RKO (cell line): ENCODE measurements at regions not wholly inside any gene's neighbourhood (a gene's known extent, or its start where the extent isn't known, plus 50 kb on each side); places are given as distances from the start of the nearest gene placed in this dataset.
A peak's percentile ranks its signal among the peaks of the same experiment; 100 is the strongest.
"Not testable (repeated sequence)": the region's sequence is repeated elsewhere in the genome, so short reads cannot be mapped to it uniquely, and the experiment has no call there.

ENCODE experiments used
- DNase-seq: peaks from one replicate; pipeline ENCODE4 v3.0.0-alpha.2; 2016; ENCODE audit warnings: low spot score

GRCh38 chr13:47892374-47892773, 108.7 kb downstream of the SUCLA2 start:
- DNase-seq, result no peak

GRCh38 chr13:47890146-47890814, 110.8 kb downstream of the SUCLA2 start:
- DNase-seq, result no peak

GRCh38 chr13:47886314-47886713, 114.8 kb downstream of the SUCLA2 start:
- no peak for DNase-seq

GRCh38 chr13:47875201-47875600, 125.9 kb downstream of the SUCLA2 start:
- no peak for DNase-seq

GRCh38 chr13:47873987-47874386, 127.1 kb downstream of the SUCLA2 start:
- DNase-seq, result not testable (repeated sequence)

GRCh38 chr13:47873319-47873718, 127.8 kb downstream of the SUCLA2 start:
- DNase-seq, result not testable (repeated sequence)

- DNase-seq, result peak; percentile 63
Measured at GRCh38 chr13:47869776-47870175, 131.3 kb downstream of the SUCLA2 start.

- DNase-seq, result no peak
Measured at GRCh38 chr13:47865883-47866282, 135.2 kb downstream of the SUCLA2 start.

- no peak for DNase-seq
Measured at GRCh38 chr13:47862841-47863240, 138.2 kb downstream of the SUCLA2 start.

- DNase-seq, result no peak
Measured at GRCh38 chr13:47859165-47859564, 141.9 kb downstream of the SUCLA2 start.

GRCh38 chr13:47858042-47859025, 142.7 kb downstream of the SUCLA2 start:
- peak; percentile 63 for DNase-seq

GRCh38 chr13:47853236-47853635, 147.8 kb downstream of the SUCLA2 start:
- DNase-seq, result no peak

GRCh38 chr13:47846886-47847285, 154.2 kb downstream of the SUCLA2 start:
- peak; percentile 4 for DNase-seq

- no peak for DNase-seq
Measured at GRCh38 chr13:47845981-47846380, 155.1 kb downstream of the SUCLA2 start.

GRCh38 chr13:47843005-47843404, 158.1 kb downstream of the SUCLA2 start:
- DNase-seq, result no peak

GRCh38 chr13:47841151-47841550, 159.9 kb downstream of the SUCLA2 start:
- no peak for DNase-seq

GRCh38 chr13:47837906-47838305, 163.2 kb downstream of the SUCLA2 start:
- no peak for DNase-seq

GRCh38 chr13:47837104-47837880, 163.8 kb downstream of the SUCLA2 start:
- no peak for DNase-seq

GRCh38 chr13:47835470-47836228, 165.4 kb downstream of the SUCLA2 start:
- peak; percentile 23 for DNase-seq

GRCh38 chr13:47832458-47832972, 168.6 kb downstream of the SUCLA2 start:
- DNase-seq, result no peak

- no peak for DNase-seq
Measured at GRCh38 chr13:47831265-47831664, 169.8 kb downstream of the SUCLA2 start.
